Natural killer cell treated with Interleukin-12 subunit alpha and Interleukin-12 subunit beta and Interleukin-15 and Interleukin-18, amount 100 ng/mL, for 72 hours (primary cell): ENCODE measurements at regions not wholly inside any gene's neighbourhood (a gene's known extent, or its start where the extent isn't known, plus 50 kb on each side); places are given as distances from the start of the nearest gene placed in this dataset.

ENCODE experiments used
- ATAC-seq, 2 donors: fragments of 150-1000 bp; cut with Tn5 transposase in 1 of 2; sonication (Bioruptor Pico), chemical (Tn5 transposase) in 1 of 2; 2 replicates each; pipeline ENCODE4 v1.10.0; 2021
- DNase-seq: peaks from one replicate; pipeline ENCODE4 v3.0.0; 2022; ENCODE audit warnings: low spot score
- H3K27ac Mint-ChIP-seq, 2 donors: 1 replicate in 1 of 2; 2 replicates in 1 of 2; pipeline ENCODE4 v1.8.0; 2022; ENCODE audit warnings: mixed read lengths in 2 of 2, mild to moderate bottlenecking in 1 of 2, moderate library complexity in 1 of 2
- H3K27me3 Mint-ChIP-seq, 2 donors: 1 replicate in 1 of 2; 2 replicates in 1 of 2; pipeline ENCODE4 v1.8.0; 2022; ENCODE audit warnings: mixed read lengths in 2 of 2
- H3K36me3 Mint-ChIP-seq: one replicate; pipeline ENCODE4 v1.8.0; 2022; ENCODE audit warnings: mixed read lengths
- H3K4me1 Mint-ChIP-seq, 2 donors: 1 replicate in 1 of 2; 2 replicates in 1 of 2; pipeline ENCODE4 v1.8.0; 2022; ENCODE audit warnings: low read depth in 2 of 2, mixed read lengths in 2 of 2, mild to moderate bottlenecking in 1 of 2
- H3K4me3 Mint-ChIP-seq: one replicate; pipeline ENCODE4 v1.8.0; 2022; ENCODE audit warnings: mixed read lengths
- H3K9me3 Mint-ChIP-seq: 2 replicates; pipeline ENCODE4 v1.8.0; 2022; ENCODE audit warnings: mixed read lengths

DNA sequence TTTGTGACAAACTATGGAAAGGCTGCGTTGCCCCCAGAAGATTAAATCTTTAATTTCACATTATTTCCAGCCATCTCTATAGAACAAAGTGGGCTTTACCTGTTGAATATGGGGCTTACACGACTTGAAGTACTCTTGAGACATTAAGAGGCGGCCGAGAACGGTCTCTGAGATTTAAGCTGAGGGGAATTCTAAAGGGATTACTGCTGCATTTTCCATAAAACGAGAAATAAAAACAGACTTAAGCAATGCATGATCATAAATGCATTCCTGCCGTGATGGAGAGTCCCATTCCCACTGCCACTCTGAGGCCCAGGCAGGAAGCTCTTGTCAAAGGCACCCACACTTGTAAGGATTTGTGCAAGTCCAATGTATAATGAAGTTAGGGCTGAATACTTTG, 329.7 kb upstream of the SHH start:
- no peak for DNase-seq
- no peak for ATAC-seq
- no peaks in the 10 kb centered on the region for H3K36me3 Mint-ChIP-seq
- no peaks in the 10 kb centered on the region for H3K9me3 Mint-ChIP-seq
- H3K4me1 Mint-ChIP-seq = no peaks in the 10 kb centered on the region
- H3K4me3 Mint-ChIP-seq = no peak overlapping the region
- peaks cover 7 to 9% of the 10 kb centered on the region in 2 donors for H3K27me3 Mint-ChIP-seq
- H3K27ac Mint-ChIP-seq = no peak overlapping the region

DNA sequence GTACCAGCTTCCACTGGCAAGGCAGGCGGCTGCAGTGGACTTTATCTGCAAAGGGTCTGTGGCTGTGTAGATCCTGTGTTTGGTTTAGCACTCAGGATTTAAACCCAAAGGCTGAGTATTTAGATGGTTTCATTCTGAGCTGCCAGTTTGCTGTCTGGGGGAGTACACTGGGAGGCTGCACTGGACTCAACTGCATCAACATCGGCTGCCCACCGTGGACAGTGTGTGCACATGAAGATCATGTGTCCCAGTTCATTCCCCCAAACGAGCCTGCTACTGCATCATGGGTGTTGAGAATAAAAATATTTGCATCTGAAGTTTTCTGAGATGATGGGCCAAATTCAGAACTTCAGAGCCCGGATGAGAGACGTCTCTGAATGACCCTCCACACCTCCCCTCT, 328.6 kb upstream of the SHH start:
- Mint-ChIP-seq H3K4me3 (no peak overlapping the region), H3K4me1 (no peaks in the 10 kb centered on the region), H3K27me3 (peaks cover 9% of the 10 kb centered on the region in 2 donors), H3K9me3 (no peaks in the 10 kb centered on the region), H3K27ac (no peak overlapping the region), H3K36me3 (no peaks in the 10 kb centered on the region)
- DNase-seq (no peak), ATAC-seq (peak in 1 of 2 donors; percentile 50)

DNA sequence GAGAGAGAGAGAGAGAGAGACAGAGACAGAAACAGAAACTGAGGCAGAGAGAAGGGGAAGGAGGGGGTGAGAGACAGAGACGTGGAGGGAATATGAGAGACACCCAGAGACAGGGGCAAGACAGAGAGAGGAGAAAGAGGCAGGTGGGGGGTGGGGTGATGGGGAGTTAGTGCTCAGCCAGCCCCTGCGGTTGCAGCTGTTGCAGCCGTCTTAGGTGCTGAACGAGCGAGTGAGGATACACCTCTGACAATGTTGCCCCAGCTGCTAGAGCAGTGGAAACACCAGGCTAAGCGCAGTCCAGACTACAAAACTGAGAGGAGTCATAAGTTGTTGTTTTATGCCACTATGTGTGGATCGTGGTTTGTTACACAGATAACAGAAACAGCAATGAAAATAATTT, 328.2 kb upstream of the SHH start:
- H3K4me3 Mint-ChIP-seq = no peak overlapping the region
- peaks cover 9 to 10% of the 10 kb centered on the region in 2 donors for H3K27me3 Mint-ChIP-seq
- no peak overlapping the region for H3K27ac Mint-ChIP-seq
- DNase-seq = no peak
- H3K4me1 Mint-ChIP-seq = no peaks in the 10 kb centered on the region
- ATAC-seq = no peak
- H3K9me3 Mint-ChIP-seq = no peaks in the 10 kb centered on the region
- H3K36me3 Mint-ChIP-seq = no peaks in the 10 kb centered on the region

- H3K27me3 Mint-ChIP-seq = peaks cover 9 to 10% of the 10 kb centered on the region in 2 donors
- DNase-seq (no peak), ATAC-seq (no peak)
- no peaks in the 10 kb centered on the region for H3K9me3 Mint-ChIP-seq
- no peaks in the 10 kb centered on the region for H3K4me1 Mint-ChIP-seq
- H3K4me3 Mint-ChIP-seq = no peak overlapping the region
- no peaks in the 10 kb centered on the region for H3K36me3 Mint-ChIP-seq
- H3K27ac Mint-ChIP-seq = no peak overlapping the region
Observed at GRCh38 chr7:156139633-156140032, 327.4 kb upstream of the SHH start.

DNA sequence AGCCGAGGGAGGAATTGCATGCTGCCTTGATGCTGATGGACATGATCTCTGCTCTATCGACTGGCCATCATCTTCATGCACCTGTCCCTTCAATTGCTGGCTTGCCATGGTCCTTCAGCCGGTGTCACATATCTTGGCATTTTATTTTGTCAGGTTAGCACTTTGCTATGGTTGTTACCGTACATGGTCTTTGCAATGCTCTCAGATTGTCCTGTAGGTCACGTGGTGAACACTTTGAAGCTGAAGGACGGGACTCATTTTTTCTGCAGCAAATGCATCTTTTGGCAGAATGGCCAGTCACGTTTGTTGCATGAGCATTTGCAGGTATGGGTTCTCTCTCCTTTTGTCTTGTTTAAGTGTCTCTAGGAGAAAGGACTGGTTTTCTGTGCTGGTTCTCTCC, 326.8 kb upstream of the SHH start:
- Mint-ChIP-seq H3K9me3 (no peaks in the 10 kb centered on the region), H3K27ac (no peak overlapping the region), H3K27me3 (peaks cover 9 to 12% of the 10 kb centered on the region in 2 donors), H3K4me1 (no peaks in the 10 kb centered on the region), H3K4me3 (no peak overlapping the region), H3K36me3 (no peaks in the 10 kb centered on the region)
- ATAC-seq (no peak), DNase-seq (no peak)

DNA sequence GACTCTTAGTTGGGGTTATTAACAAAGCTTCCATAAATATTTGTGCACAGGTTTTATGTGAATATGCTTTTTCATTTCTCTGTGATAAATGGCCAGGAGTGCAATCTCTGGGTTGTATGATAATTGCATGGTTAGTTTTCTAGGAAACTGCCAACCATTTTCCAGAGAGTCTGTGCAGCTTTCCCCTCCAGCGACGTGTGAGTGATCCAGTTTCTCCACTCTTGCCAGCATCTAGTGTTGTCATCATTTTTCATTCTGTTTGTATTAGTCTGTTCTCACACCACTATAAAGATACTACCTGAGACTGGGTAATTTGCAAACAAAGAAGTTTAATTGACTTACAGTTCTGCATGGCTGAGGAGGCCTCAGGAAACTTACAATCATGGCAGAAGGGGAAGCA, 319.6 kb upstream of the SHH start:
- peaks cover 0 to 8% of the 10 kb centered on the region in 2 donors for H3K27me3 Mint-ChIP-seq
- H3K9me3 Mint-ChIP-seq = no peaks in the 10 kb centered on the region
- H3K27ac Mint-ChIP-seq = no peak overlapping the region
- DNase-seq = no peak
- H3K4me1 Mint-ChIP-seq = no peaks in the 10 kb centered on the region
- ATAC-seq = no peak
- H3K36me3 Mint-ChIP-seq = no peaks in the 10 kb centered on the region
- H3K4me3 Mint-ChIP-seq = no peak overlapping the region

DNA sequence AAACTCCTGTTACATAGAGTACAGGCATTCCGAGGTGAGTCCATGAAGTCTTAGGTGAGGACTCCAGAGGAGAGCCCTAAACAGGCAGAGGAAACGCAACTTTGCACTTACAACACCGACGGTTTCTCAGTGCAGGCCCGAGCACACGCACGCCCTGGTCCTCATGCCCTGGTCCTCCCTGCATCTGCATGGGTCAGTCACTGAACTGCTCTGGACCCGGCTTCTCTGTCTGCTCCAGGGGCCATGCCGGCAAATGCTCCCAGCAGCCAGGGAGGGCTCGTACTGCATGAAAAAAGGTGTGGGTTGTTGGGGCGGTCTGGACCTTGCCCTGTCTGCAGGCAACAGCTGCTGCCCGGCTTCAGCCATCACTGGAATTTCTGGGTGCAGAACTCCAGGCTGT, 317.3 kb upstream of the SHH start:
- Mint-ChIP-seq H3K9me3 (no peaks in the 10 kb centered on the region), H3K36me3 (no peaks in the 10 kb centered on the region), H3K27ac (no peak overlapping the region), H3K4me3 (no peak overlapping the region), H3K27me3 (peaks cover 0 to 4% of the 10 kb centered on the region in 2 donors), H3K4me1 (no peaks in the 10 kb centered on the region)
- ATAC-seq (peak in 1 of 2 donors; percentile 11), DNase-seq (no peak)

GRCh38 chr7:156128496-156128895, 316.2 kb upstream of the SHH start:
- Mint-ChIP-seq H3K27ac (no peak overlapping the region), H3K36me3 (no peaks in the 10 kb centered on the region), H3K9me3 (no peaks in the 10 kb centered on the region), H3K4me1 (no peaks in the 10 kb centered on the region), H3K4me3 (no peak overlapping the region), H3K27me3 (peaks cover 0 to 3% of the 10 kb centered on the region in 2 donors)
- DNase-seq (no peak), ATAC-seq (no peak)

- H3K4me3 Mint-ChIP-seq = no peak overlapping the region
- no peaks in the 10 kb centered on the region for H3K9me3 Mint-ChIP-seq
- H3K36me3 Mint-ChIP-seq = no peaks in the 10 kb centered on the region
- ATAC-seq (no peak), DNase-seq (no peak)
- H3K27me3 Mint-ChIP-seq = peaks cover 0 to 3% of the 10 kb centered on the region in 2 donors
- H3K4me1 Mint-ChIP-seq = no peaks in the 10 kb centered on the region
- H3K27ac Mint-ChIP-seq = no peak overlapping the region
Observed at GRCh38 chr7:156127166-156128134, 315.2 kb upstream of the SHH start.

GRCh38 chr7:156125841-156126730, 313.8 kb upstream of the SHH start:
- H3K27me3 Mint-ChIP-seq = peaks cover 0 to 3% of the 10 kb centered on the region in 2 donors
- no peaks in the 10 kb centered on the region for H3K36me3 Mint-ChIP-seq
- H3K4me3 Mint-ChIP-seq = no peak overlapping the region
- no peak overlapping the region for H3K27ac Mint-ChIP-seq
- DNase-seq (no peak), ATAC-seq (no peak)
- no peaks in the 10 kb centered on the region for H3K4me1 Mint-ChIP-seq
- H3K9me3 Mint-ChIP-seq = no peaks in the 10 kb centered on the region

DNA sequence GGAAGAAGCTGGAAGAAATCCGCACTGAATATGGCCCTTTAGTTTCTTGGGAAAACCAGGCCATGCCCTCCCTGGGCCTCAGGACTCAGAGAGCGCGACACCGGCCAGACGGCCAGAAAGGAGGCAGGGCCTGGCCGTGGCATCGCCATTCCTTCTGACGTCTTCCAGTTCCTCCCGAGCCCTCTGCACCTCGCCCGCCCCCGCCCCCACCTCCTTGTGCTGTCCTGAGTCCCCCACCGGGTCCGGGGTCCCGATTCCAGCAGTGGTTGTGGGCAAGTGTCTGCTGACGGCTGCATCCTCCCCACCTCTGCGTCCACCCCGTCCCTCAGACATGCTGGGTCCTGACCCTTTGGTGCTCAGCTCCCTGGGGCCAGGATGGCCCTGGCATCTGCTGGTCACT, 312.1 kb upstream of the SHH start:
- no peaks in the 10 kb centered on the region for H3K9me3 Mint-ChIP-seq
- no peaks in the 10 kb centered on the region for H3K4me1 Mint-ChIP-seq
- H3K27me3 Mint-ChIP-seq = no peaks in the 10 kb centered on the region
- no peak overlapping the region for H3K4me3 Mint-ChIP-seq
- ATAC-seq = no peak
- no peak for DNase-seq
- H3K27ac Mint-ChIP-seq = no peak overlapping the region
- H3K36me3 Mint-ChIP-seq = no peaks in the 10 kb centered on the region

DNA sequence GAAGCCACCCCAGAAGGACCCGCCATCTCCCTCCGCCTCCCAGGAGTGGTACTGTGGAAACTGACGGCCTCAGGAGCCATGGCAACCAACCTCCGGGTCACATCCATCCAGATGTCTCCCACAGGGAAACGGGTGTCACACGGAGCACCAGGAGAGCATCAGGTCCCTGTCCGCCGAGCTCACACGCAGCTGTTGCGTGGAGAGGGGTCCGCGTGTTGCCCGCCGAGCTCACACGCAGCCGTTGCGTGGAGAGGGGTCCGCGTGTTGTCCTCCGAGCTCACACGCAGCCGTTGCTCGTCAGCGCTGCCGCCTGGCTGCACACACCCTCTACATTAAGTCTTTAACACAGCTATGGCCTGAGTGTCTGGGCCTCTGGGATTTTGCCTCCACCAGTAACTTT, 311.1 kb upstream of the SHH start:
- Mint-ChIP-seq H3K27me3 (no peaks in the 10 kb centered on the region), H3K27ac (no peak overlapping the region), H3K36me3 (no peaks in the 10 kb centered on the region), H3K4me3 (no peak overlapping the region), H3K9me3 (no peaks in the 10 kb centered on the region), H3K4me1 (no peaks in the 10 kb centered on the region)
- ATAC-seq (no peak), DNase-seq (no peak)

DNA sequence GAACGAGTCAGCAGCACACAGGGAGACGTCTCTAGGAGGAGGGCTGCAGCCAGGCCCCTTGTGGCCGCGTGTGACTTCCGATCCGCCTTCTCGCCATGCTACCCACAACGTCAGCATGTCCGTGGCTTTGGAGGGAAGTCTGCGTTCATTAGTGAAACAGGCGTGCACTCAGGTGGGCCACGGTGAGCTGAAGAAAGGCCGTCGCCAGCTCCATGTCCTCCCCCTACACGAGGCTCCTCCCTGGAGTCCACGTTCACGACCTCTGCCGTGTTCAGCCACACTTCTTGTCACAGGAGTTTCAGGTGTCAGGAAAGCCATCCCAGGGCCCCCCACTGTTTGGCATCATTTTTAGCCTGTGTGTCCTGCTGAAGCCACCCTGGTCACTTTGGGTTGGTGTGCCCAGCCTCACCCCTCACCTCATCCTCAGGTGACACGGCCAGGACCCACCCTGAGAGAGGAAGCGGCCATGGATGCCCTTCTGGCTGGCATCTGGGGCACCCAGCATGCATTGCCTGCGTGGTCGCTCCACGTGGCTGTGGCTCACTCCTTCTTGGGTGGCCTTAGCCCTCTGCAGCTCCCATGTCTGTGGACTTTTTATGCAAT, 310.6 kb upstream of the SHH start:
- DNase-seq = no peak
- Mint-ChIP-seq H3K27ac (no peak overlapping the region), H3K4me1 (no peaks in the 10 kb centered on the region), H3K4me3 (no peak overlapping the region), H3K36me3 (no peaks in the 10 kb centered on the region), H3K9me3 (no peaks in the 10 kb centered on the region), H3K27me3 (no peaks in the 10 kb centered on the region)
- ATAC-seq = no peak

GRCh38 chr7:156121956-156122355, 309.7 kb upstream of the SHH start:
- Mint-ChIP-seq H3K27ac (no peak overlapping the region), H3K4me1 (no peaks in the 10 kb centered on the region)
- no peak for DNase-seq

More at GRCh38 chr7:156121956-156122355, 309.7 kb upstream of the SHH start:
- peak in 1 of 2 donors; percentile 8 for ATAC-seq
- no peaks in the 10 kb centered on the region for H3K27me3 Mint-ChIP-seq
- H3K9me3 Mint-ChIP-seq = no peaks in the 10 kb centered on the region
- H3K36me3 Mint-ChIP-seq = no peaks in the 10 kb centered on the region
- H3K4me3 Mint-ChIP-seq = no peak overlapping the region
